PC-3 (cell line): ENCODE measurements at regions not wholly inside any gene's neighbourhood (a gene's known extent, or its start where the extent isn't known, plus 50 kb on each side); places are given as distances from the start of the nearest gene placed in this dataset.

Experiments used
- EZH2 ChIP-seq: fragments of 300-600 bp; sonication (generic); IDR thresholded peaks from one replicate; pipeline ENCODE4 v1.6.1; 2017; ENCODE audit warnings: antibody characterized with exemption, mild to moderate bottlenecking, low read length; ENCODE audit not compliant: unreplicated experiment
- TF ChIP-seq, protein P1 (sequence below): fragments of 300-600 bp; sonication (generic); conservative IDR thresholded peaks from 2 replicates; pipeline ENCODE4 v1.5.1; 2017; ENCODE audit warnings: antibody characterized with exemption, low read depth, mild to moderate bottlenecking, low read length

- TF ChIP-seq EZH2 = no peak
- TF ChIP-seq, protein P1, sequence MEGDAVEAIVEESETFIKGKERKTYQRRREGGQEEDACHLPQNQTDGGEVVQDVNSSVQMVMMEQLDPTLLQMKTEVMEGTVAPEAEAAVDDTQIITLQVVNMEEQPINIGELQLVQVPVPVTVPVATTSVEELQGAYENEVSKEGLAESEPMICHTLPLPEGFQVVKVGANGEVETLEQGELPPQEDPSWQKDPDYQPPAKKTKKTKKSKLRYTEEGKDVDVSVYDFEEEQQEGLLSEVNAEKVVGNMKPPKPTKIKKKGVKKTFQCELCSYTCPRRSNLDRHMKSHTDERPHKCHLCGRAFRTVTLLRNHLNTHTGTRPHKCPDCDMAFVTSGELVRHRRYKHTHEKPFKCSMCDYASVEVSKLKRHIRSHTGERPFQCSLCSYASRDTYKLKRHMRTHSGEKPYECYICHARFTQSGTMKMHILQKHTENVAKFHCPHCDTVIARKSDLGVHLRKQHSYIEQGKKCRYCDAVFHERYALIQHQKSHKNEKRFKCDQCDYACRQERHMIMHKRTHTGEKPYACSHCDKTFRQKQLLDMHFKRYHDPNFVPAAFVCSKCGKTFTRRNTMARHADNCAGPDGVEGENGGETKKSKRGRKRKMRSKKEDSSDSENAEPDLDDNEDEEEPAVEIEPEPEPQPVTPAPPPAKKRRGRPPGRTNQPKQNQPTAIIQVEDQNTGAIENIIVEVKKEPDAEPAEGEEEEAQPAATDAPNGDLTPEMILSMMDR = no peak
Measured at GRCh38 chr3:153094386-153094785, 67.6 kb upstream of the RAP2B start.
